Glutamatergic neuron (in vitro differentiated cells): ENCODE measurements at regions not wholly inside any gene's neighbourhood (a gene's known extent, or its start where the extent isn't known, plus 50 kb on each side); places are given as distances from the start of the nearest gene placed in this dataset.

ENCODE experiments used
- DNase-seq: peaks from one replicate; pipeline ENCODE4 v3.0.0; 2022
- H3K27ac Mint-ChIP-seq: one replicate; pipeline ENCODE4 v1.8.0; 2020; ENCODE audit warnings: mild to moderate bottlenecking, mixed read lengths, inconsistent platforms; ENCODE audit not compliant: unreplicated experiment
- H3K27me3 Mint-ChIP-seq: one replicate; pipeline ENCODE4 v1.8.0; 2020; ENCODE audit warnings: mild to moderate bottlenecking, moderate library complexity, mixed read lengths, inconsistent platforms; ENCODE audit not compliant: unreplicated experiment
- H3K36me3 Mint-ChIP-seq: one replicate; pipeline ENCODE4 v1.8.0; 2020; ENCODE audit warnings: mild to moderate bottlenecking, mixed read lengths, inconsistent platforms; ENCODE audit not compliant: unreplicated experiment
- H3K4me1 Mint-ChIP-seq: one replicate; pipeline ENCODE4 v1.8.0; 2020; ENCODE audit warnings: mild to moderate bottlenecking, low read depth, mixed read lengths, inconsistent platforms; ENCODE audit not compliant: unreplicated experiment
- H3K4me3 Mint-ChIP-seq: one replicate; pipeline ENCODE4 v1.8.0; 2020; ENCODE audit warnings: mild to moderate bottlenecking, mixed read lengths, inconsistent platforms; ENCODE audit not compliant: unreplicated experiment
- H3K9me3 Mint-ChIP-seq: one replicate; pipeline ENCODE4 v1.8.0; 2020; ENCODE audit warnings: mild to moderate bottlenecking, moderate library complexity, mixed read lengths, inconsistent platforms; ENCODE audit not compliant: unreplicated experiment
- TF ChIP-seq, protein P1 (sequence below): fragments of 200-600 bp; sonication (generic); IDR thresholded peaks from one replicate; pipeline ENCODE4 v1.5.0; 2021; ENCODE audit not compliant: partially characterized antibody, unreplicated experiment

- TF ChIP-seq, protein P1, sequence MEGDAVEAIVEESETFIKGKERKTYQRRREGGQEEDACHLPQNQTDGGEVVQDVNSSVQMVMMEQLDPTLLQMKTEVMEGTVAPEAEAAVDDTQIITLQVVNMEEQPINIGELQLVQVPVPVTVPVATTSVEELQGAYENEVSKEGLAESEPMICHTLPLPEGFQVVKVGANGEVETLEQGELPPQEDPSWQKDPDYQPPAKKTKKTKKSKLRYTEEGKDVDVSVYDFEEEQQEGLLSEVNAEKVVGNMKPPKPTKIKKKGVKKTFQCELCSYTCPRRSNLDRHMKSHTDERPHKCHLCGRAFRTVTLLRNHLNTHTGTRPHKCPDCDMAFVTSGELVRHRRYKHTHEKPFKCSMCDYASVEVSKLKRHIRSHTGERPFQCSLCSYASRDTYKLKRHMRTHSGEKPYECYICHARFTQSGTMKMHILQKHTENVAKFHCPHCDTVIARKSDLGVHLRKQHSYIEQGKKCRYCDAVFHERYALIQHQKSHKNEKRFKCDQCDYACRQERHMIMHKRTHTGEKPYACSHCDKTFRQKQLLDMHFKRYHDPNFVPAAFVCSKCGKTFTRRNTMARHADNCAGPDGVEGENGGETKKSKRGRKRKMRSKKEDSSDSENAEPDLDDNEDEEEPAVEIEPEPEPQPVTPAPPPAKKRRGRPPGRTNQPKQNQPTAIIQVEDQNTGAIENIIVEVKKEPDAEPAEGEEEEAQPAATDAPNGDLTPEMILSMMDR: no peak
- Mint-ChIP-seq H3K4me3 (no peak overlapping the region), H3K27ac (no peak overlapping the region), H3K27me3 (no peaks in the 10 kb centered on the region), H3K4me1 (no peaks in the 10 kb centered on the region), H3K36me3 (no peaks in the 10 kb centered on the region), H3K9me3 (peaks cover 2% of the 10 kb centered on the region)
- no peak for DNase-seq
These were observed 114.3 kb upstream of the PCSK5 start for GRCh38 chr9:75775966-75776691.

DNA sequence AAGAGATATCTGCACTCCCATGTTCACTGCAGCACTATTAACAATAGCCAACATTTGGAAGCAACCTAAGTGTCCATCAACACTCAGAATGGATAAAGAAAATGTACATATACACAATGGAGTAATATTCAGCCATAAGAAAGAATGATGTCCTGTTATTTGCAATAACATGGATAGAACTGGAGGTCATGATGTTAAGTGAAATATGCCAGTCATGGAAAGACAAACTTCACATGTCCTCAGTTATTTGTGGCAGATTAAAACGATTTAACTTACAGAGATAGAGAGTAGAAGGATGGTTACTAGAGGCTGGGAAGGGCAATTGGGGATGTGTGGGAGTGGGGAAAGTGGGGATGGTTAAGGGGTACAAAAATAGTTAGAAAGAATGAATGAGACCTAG is 110.3 kb upstream of the PCSK5 start:
- Mint-ChIP-seq H3K4me3 (no peak overlapping the region), H3K27ac (no peak overlapping the region), H3K27me3 (no peaks in the 10 kb centered on the region), H3K4me1 (no peaks in the 10 kb centered on the region), H3K9me3 (no peaks in the 10 kb centered on the region), H3K36me3 (no peaks in the 10 kb centered on the region)
- DNase-seq: no peak
- TF ChIP-seq, protein P1: no peak

DNA sequence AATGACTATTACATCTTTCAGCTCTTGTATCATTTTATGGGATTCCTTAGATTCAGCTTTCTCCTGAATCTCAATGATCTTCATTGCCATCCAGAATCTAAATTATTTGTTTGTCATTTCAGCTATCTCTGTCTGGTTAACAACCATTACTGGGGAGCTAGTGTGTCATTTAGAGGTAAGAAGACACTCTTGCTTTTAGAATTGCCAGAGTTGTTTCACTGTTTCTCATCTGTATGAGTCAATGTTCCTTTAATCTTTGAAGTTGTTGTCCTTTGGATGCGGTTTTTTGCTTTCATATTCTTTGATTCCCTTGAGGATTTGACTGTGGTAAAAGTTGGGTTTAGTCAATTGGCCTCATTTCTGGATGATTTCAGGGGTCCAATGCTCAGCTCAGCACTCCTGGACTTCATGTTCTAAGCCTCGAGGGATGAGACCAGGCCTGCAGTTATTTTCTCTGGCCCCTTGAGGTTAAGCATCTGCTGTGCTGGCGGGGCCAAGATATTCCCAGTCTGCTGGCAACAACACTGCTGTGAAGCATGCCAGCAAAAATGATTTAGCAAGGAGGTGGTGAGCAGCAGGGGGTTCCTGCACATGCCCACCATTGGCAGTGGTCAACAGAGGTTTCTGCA is 102.4 kb upstream of the PCSK5 start:
- Mint-ChIP-seq H3K4me1 (peaks cover 4% of the 10 kb centered on the region), H3K9me3 (no peaks in the 10 kb centered on the region), H3K36me3 (no peaks in the 10 kb centered on the region), H3K27ac (no peak overlapping the region), H3K27me3 (no peaks in the 10 kb centered on the region), H3K4me3 (no peak overlapping the region)
- TF ChIP-seq, protein P1: no peak
- peak; percentile 15 for DNase-seq

DNA sequence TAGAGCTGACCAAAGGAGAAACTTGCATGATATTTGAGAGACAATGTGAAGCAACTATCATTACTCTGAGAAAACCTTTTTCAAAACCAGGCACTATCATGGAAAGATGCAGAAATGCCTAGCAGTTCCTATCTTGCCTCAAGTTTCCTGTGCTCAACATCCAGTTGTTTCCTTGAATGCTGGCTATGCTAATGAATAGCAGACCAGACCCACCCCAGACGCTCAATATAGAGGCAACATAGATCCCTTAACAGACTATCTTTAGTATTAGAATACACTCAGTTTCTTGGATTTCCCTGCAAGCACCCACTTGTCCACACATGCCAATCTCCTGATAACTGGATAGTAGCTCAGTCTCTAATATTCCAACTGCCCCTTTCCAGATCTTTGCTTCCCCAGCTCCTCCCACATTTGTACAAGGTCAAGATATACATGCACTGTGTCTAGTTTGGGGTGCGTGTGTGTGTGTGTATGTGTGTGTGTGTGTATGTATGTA is 93.3 kb upstream of the PCSK5 start:
- TF ChIP-seq, protein P1: no peak
- no peak overlapping the region for H3K4me3 Mint-ChIP-seq
- no peaks in the 10 kb centered on the region for H3K4me1 Mint-ChIP-seq
- H3K27ac Mint-ChIP-seq: no peak overlapping the region
- no peak for DNase-seq
- no peaks in the 10 kb centered on the region for H3K36me3 Mint-ChIP-seq
- H3K9me3 Mint-ChIP-seq: no peaks in the 10 kb centered on the region
- no peaks in the 10 kb centered on the region for H3K27me3 Mint-ChIP-seq

- TF ChIP-seq, protein P1: no peak
- no peaks in the 10 kb centered on the region for H3K4me1 Mint-ChIP-seq
- no peaks in the 10 kb centered on the region for H3K27me3 Mint-ChIP-seq
- no peaks in the 10 kb centered on the region for H3K36me3 Mint-ChIP-seq
- no peak overlapping the region for H3K27ac Mint-ChIP-seq
- DNase-seq: no peak
- no peaks in the 10 kb centered on the region for H3K9me3 Mint-ChIP-seq
- no peak overlapping the region for H3K4me3 Mint-ChIP-seq
These were observed 92.0 kb upstream of the PCSK5 start for GRCh38 chr9:75798505-75798904.
